ENCODE measurements at regions not wholly inside any gene's neighbourhood (a gene's known extent, or its start where the extent isn't known, plus 50 kb on each side); places are given as distances from the start of the nearest gene placed in this dataset.
"Not testable (repeated sequence)": the region's sequence is repeated elsewhere in the genome, so short reads cannot be mapped to it uniquely, and the experiment has no call there.

DNA sequence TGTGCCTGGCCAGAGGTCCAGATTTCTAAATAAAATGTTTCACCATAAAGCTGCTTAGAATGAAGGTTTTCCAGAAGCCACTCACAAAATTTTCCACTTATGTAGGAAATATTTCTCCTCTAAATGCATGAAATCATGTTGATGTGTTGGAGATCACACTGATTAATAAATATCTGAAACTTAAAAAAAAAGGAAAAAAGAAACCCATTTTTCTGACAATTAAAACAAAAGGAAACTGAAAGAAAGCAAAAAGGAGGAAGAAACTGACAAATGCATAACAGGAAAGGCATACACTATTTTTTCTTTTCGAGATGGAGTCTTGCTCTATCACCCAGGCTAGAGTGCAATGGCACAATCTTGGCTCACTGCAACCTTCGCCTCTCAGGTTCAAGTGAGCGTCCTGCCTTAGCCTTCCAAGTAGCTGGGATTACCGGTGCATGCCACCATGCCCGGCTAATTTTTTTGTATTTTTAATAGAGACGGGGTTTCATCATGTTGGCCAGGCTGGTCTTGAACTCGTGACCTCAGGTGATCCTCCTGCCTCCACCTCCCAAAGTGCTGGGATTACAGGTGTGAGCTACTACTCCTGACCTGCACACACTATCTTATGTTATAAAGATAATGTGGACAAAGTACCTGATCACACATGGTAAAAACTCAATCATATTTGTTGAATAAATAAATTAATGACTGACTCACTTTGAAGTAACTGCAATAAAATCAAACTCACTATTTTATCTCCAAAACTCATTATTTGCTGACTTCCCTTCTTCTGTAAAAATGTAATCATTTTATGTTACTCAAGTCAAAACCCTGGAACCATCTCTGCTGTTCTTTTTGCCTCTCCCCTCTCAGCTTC is 149.8 kb upstream of the NR5A2 start:
- no peak for DNase-seq

DNA sequence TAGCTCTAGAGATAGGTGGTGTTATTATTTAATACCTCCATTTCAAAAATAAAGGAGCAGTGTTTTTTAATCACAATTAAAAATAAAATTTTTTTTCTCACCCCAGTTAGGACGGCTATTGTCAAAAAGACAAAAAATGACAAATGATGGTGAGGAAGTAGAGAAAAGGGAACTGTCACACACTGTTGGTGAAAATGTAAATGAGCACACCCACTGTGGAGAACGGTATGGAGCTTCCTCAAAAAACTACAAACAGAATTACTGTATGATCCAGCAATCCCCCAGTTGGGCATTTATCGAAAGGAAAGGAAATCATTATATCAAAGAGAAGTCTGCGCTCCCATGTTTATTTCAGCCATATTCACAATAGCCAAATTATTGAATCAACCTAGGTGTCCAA is 148.7 kb upstream of the NR5A2 start:
- no peak for DNase-seq

DNA sequence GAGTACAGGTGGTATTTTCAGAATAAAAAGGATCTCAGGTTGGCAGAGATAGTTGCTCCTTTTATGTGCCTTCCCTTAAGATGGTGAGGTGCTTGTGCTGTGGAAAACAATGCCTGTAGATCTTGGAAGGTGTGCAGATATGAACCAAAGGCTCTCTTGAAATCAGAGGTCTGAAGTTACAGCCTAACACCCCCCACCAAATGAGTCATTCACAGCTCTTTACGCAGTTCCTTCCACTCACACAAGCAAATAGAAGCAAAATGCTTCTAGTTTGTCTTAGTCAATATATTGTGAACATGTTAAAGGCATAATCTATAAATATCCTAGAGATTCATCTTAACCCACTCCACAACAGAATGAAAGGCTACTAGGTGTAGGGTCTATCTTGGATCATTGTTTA is 128.9 kb upstream of the NR5A2 start:
- DNase-seq, result no peak

DNA sequence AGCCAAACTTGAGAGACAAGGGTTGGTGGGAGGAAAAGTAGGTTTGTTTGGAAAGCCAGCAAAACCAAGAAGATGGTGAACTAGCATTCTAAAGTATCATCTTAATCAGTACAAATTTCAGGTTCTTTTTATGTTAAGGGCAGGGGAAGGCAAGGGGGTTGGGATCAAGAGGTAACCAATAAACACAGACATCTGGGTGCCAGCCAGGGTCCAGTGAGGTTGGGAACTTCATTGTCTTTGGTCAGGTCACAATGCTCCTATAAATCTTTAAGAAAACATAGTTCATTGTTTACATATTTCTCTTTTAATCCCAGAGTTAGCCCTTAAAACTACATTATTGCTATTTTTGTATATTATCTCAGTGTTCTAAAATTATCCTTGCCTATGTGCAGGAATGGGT is 126.2 kb upstream of the NR5A2 start:
- no peak for DNase-seq

DNA sequence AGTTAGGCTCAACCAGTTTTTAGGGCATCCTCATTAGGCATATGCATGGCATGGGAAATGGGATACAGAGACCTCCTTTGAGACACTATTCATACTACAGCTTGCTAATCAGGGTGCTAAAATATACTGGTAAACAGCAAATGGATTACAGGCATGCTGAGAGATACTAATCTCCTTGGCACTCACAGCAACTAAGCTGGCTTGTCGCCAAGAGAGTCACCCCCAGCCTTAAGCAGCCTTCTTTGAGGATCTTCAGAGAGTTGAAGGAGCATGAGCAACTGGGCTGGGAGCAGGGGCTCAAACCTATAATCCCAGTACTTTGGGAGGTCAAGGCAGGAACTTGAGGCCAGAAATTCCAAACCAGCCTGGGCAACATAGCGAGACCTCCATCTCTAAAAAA is 120.1 kb upstream of the NR5A2 start:
- no peak for DNase-seq

DNA sequence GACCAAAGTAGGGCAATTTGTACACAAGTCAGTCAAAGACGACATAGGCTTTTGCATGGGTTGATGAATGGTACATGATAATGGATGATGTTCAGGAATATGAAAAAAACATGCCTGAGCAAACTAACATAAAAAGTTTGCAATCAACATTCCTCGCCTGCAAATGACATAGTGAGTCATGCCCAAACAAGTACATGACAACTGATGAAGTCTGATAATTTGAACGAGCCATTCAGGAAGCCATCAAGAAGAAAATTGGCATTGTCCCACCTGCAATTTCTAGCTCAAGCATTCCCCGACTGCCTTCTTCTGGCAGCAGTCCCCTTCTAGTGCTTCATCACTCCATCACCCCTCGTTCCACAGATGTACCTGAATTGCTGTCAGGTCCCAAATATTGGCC is 118.4 kb upstream of the NR5A2 start:
- DNase-seq, result peak; percentile 72

DNA sequence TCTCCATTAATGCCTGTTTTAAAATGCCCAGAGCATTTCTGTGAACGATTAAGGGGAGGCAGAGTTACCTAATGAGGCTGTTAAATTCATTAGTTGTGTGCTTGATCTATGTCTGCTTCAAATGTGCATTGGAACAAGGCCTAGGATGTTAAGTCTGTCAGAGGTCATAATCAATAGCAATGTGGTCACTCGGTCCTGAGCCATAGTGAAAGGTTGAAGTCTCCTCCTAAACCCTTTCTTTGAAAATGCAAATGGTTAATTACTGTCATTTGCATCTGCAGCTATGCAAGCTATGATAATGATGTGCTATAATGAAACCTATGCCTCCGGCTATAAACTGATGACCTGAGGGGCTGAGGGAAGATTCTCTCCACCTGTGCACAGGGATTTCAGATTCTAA is 114.2 kb upstream of the NR5A2 start:
- DNase-seq, result no peak

DNA sequence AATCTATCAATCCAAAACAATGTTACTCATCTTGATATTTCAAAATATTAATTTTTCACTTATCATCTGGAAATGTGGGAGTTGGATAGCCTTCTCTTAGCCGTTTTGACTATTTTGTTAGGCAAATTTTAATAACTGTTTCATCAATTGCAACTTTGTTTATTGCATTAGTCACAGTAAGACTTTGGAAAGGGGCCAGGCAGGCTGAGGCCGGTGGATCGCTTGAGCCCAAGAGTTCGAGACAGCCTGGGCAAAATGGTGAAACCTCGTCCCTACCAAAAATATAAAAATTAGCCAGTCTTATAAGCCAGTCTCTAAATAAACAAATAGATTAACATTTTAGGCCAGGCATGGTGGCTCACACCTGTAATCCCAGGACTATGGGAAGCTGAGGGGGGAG is 113.0 kb upstream of the NR5A2 start:
- no peak for DNase-seq

DNA sequence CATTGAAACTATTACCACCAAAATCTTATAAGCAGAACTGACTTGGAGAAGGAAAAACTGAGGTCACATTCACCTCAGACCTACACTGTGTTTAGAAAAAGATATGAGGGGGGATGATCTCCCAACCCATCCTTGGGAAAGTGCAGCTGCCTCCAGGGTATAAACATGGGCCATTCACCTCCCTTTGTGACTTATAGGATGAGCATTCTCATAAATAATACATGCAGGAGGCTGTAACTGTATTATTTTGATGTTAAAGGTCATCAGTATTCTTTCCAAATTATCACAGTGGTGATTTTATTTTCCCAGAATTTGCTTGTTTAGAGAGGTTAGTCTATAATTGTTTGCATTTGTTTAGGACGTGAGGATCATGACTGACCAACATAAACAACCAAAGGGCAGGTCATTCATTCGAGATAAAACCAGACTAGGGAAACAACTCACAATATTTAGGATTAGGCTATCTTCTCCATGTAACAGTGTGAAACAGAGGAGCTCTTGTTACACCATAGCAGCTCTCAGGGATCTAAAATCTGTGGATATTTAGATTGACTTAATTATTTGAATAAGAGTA is 109.2 kb upstream of the NR5A2 start:
- no peak for DNase-seq

DNA sequence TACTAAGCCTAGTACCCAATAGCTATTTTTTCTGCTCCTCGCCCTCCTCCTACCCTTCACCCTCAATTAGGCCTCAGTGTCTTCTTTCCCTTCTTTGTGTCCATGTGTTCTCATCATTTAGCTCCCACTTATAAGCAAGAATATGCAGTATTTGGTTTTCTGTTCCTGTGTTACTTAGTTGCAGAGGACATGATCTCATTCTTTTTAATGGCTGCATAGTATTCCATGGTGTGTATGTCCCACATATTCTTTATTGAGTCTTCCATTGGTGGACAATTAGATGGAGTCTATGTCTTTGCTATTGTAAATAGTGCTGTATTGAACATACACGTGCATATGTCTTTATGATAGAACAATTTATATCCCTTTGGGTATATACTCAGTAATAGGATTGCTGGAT is 106.9 kb upstream of the NR5A2 start:
- no peak for DNase-seq

DNA sequence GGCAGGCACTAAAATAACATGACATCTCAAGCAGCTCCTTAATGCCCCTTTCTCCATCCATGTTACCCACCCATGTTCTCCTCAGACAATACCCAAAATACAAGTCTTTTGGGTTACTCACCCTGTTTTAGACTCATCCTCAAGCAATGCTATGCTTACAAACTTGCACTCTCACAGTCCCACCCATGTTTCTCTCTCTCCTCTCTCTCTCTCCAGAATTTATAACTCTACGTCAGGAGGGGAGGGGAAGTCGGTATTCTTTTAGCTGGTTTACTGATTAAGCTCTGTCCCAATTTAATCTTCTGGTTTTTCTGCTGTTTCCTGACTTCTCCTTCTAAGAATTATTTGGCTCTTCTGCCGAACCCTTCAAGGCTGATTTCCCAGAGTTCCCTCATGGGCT is 98.0 kb upstream of the NR5A2 start:
- no peak for DNase-seq

DNA sequence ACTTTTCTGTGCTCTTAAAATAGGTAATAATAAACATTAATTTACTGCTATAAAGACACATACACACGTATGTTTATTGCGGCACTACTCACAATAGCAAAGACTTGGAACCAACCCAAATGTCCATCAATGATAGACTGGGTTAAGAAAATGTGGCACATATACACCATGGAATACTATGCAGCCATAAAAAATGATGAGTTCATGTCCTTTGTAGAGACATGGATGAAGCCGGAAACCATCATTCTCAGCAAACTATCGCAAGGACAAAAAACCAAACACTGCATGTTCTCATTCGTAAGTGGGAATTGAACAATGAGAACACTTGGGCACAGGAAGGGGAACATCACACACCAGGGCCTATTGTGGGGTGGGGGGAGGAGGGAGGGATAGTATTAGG is 97.4 kb upstream of the NR5A2 start:
- DNase-seq, result not testable (repeated sequence)

DNA sequence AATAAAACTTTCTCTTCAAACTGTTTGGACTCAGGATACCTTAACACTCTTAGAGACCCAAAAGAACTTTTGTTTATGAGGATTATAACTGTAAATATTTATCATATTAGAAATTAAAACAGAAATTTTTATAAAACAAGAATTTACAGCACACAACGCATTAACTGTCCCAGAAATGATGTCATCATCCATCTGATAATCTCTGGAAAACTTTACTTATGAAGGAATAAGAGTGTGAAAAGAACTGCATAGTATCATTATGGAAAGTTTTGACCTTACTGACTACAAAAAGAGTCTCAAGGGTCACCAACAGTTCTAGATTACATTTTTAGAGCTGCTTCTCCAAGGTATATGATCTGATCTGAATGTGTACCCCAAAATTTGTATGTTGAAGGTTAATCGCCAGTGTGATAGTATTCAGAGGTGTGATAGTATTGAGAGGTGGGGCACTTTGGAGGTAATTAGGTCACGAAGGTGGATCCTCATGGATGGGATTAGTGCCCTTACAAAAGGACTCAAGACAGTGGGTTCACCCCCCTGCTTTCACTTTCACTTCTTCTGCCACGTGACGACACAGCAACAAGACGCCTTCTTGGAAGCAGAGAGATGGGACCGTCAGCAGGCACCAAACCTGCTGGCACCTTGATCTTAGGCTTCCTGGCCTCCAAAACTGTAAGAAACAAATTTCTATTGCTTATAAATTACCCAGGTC is 95.7 kb upstream of the NR5A2 start:
- no peak for DNase-seq

DNA sequence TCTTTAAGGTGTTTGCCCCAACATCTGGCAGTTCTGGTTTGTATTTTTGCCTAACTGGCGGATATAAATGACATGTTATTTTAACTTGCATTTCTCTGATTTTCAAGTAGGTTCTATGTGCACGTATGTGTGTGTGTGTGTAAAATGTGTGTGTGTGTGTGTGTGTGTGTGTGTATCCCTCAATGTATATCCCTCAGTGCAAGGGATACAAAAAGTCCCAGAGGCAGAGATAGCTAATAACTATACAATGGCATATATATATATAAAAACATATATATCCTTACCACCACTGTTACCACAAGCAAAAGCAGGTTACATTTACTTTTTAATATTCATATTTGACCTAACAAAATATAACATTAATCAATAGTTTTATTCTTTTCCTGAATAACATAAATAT is 95.0 kb upstream of the NR5A2 start:
- DNase-seq, result no peak

DNA sequence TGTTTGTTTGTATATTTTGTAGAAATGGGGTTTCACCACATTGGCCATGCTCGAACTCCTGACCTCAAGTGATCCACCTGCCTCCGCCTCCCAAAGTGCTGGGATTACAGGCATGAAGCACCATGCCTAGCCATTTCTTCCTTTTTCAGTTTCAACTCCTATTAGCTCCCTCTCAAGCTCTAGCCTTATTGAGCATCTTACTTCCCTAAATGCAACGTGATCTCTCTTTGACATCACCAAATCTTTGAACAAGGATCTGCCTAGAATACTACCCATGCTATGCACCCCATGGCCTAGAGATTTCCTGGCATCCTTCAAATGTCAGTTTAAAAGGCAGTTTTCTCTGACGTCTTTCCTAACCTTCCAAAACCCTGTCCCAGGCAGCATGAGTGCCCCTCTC is 91.1 kb upstream of the NR5A2 start:
- no peak for DNase-seq

DNA sequence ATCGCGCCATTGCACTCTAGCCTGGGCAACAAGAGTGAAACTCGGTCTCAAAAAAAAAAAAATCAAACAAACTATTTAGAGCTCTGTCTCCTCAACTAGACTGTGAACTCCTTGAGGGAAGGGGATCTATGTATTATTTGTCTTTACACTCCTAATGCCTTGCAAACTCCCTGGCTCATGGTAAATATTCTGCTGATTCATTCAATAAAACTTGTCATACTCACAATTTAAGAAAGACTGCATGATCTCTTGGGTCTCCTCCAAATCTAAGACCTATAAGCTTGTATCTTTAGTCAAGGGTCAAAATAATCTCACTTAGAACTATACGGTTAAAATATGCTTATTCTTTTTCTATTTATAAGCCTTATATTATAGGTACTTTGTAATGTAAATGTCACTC is 90.3 kb upstream of the NR5A2 start:
- no peak for DNase-seq

DNA sequence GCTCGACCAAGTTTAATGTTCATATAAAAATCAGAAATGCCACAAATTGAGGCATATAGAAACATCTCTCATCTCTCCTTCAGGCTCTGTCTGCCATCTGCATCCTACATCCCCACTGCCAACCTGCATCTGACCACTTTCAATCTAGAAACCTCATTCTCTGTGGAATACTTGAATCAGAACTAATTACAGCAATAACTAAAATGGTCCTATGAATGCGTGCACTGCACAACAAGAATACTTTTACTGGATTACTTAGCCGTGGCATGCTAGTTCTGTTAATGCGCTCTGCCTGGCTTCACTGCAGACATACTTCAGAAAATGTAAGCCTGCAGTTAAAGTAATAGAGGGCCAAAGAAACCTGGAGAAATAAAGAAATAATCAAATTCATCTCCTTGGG is 89.8 kb upstream of the NR5A2 start:
- DNase-seq, result no peak

DNA sequence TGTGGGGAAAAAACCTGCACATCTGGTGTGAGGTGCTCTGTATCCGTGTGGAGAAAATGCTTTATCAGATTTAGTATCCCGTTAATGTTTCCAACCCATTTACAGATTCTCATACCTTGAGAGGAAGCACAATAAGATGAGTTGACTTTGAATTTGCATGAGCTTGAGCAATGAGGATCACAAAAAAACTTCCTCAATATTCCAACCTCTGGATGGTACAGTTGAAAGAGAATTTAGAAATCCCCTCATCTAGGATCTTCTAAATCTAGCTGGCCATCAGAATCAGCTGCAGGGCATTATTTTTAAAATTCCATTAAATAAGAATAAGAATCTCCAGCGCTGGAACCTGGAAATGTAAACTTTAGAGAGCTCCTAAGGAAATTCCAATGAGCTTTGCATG is 82.5 kb upstream of the NR5A2 start:
- no peak for DNase-seq

DNA sequence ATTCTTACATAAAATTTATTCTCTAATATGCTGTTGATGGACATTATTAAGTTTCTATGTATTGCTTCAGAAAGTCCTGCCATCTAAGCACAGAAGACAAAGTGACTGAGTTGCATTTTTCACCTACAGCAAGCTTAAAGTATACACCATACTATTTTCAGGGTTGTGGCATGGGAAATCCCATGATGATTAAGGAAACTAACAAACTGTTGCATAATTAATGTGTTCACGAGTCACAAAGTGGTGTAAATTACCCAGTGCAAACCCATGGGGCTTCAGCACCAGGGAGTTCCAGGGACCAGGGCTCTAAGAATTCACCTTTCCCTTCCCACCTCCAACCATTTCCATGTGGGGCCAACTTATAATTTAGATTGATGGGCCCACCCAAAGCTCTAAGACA is 81.9 kb upstream of the NR5A2 start:
- DNase-seq, result no peak

DNA sequence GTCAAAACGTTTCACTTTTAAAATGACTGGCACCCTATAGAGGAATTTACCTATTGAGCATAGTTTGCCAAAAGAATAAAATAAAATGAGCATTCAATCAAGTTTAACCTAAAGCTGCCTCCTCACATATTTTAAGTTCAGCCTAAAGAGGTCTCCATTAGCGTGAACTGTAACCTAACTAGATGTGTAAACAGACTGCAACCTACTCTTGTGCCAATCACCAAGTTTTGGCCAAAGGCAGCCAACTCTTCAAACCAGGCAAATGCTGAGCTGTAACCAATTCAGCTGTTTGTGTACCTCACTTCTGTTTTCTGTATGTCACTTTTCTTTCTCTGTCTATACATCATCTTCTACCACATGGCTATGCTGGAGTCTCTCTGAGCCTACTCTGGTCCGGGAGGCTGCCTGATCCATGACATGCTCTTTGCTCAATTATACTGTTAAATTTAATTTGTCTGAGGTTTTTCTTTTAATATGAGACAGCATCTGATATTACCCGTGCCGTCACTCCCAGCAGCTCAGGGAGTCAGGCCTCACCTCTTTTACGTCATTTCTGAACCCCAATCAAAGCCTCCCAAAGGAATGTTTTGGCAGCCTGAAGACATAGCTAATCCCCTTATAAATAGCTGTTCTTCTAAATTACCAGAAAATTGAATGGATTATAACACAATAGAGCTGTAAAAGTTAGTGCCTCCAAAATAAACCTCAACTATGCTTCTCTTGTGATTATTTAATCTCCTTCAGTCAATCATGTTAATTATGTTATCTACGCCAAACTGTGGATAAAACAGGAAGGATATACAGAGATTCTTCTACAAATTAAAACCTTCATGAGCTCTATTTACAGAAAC is 81.0 kb upstream of the NR5A2 start:
- DNase-seq, result no peak

DNA sequence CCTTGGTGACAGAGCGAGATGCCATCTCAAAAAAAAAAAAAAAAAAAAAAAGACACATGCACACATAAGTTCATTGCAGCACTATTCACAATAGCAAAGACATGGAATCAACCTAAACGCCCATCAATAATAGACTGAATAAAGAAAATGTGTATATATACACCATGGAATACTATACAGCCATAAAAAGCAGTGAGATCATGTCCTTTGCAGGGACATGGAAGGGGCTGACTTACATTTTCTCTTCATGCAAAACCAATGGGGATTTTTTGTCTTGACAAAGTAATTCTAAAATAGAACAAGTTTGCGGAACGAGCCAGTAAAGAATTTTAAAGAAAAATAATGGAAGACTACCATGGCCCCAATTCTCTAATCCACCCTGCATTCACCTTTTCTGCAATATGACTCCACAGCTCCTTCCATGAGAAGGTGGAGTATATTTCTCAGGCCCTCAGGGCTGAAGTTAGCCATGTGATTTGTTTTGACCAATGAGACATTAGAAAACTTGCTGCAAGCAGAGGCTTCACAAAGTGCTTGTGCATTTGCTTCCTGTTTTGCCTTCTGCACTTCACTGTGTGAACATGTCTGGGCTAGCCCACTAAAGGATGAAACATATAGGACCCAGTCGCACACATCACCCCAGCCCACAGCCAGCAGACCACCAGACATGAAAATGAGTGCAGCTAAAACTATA is 78.8 kb upstream of the NR5A2 start:
- DNase-seq, result no peak

DNA sequence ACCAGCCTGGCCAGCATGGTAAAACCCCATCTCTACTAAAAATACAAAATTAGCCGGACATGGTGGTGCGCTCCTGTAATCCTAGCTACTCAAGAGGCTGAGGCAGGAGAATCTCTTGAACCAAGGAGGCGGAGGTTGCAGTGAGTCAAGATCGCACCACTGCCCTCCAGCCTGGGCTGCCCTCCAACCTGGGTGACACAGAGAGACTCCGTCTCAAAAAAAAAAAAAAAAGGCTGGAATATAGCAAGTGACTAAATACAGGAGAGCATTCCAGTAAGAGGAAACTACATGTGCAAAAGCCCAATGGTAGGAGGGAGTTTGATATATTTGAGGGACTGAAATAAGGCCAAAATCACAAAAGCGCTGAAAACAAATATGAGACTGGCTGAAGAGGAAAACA is 76.5 kb upstream of the NR5A2 start:
- not testable (repeated sequence) for DNase-seq

DNA sequence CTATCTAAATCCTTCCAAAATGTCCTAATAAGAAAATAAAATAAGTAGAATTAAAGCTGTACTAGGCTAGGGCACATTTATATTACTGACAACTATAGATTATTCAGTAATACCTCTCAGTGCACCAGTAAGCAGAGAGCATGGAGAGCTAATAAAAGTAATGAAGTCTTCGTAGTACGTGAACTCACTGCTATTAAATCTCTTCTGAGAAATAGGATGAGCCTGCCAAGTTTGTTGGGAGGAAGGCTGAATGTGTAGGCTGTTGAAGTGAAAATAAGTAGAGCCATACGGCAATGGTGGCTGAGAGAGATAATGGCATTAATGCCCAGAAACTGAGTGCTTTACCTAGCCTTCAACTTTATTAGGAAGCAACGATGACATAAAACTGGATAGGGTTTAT is 73.9 kb upstream of the NR5A2 start:
- no peak for DNase-seq

All from NCI-H1105 (cell line).